Heart left ventricle (tissue), 13 donors: ENCODE measurements at regions not wholly inside any gene's neighbourhood (a gene's known extent, or its start where the extent isn't known, plus 50 kb on each side); places are given as distances from the start of the nearest gene placed in this dataset.

ENCODE experiments used
- POLR2A ChIP-seq, 2 donors: fragments of 450-650 bp; IDR thresholded peaks; one replicate each; pipeline ENCODE4 v1.6.1; 2017; ENCODE audit warnings: antibody characterized with exemption in 2 of 2, mild to moderate bottlenecking in 2 of 2, moderate library complexity in 2 of 2
- TF ChIP-seq, protein P1 (sequence below), 12 donors: fragments of 200-600 bp; sonication (generic) in 4 of 12; IDR thresholded peaks; one replicate each; pipeline versions ENCODE4 v1.5.0 to v1.8.0; 2018 to 2022; ENCODE audit warnings: antibody characterized with exemption in 12 of 12, mild to moderate bottlenecking in 5 of 12
- donor health status: ischemic (EF 13 %, LVEDD 7.1; RV severe dilation, severe dysfunction).
- donor health status: DM: no; HTN: yes; CAD: no.
- donor health status: DM: no; HTN: no; CAD: no.
- donor health status: ischemic (EF 25% LVEDD 6.9; RV normal size, moderate dysfunction).
- donor health status: ischemic (EF 25% LVEDD 5.7; RV mildly dilated, moderate dysfunction).
- donor health status: ischemic (EF 35%, LVEDD 5.7; RV mildly dilated, moderate dysfunction).
- donor health status: nonischemic (EF 11% LVEDD 7.7; RV severe dilation, severe dysfunction).
- donor health status: DM: yes; HTN: yes; CAD: no.
- donor health status: PGD.
- donor health status: ischemic (EF 29% LVEDD 5.4; RV normal size, mild dysfunction).
- donor health status: nonischemic (EF 23%, LVEDD 6.1; RV moderate dilation, normal function).

GRCh38 chr2:145524303-145524702 is 1004.4 kb upstream of the ZEB2 start:
- no peak for TF ChIP-seq POLR2A (IDR thresholded peaks at IDR 0.05)
- TF ChIP-seq, protein P1, sequence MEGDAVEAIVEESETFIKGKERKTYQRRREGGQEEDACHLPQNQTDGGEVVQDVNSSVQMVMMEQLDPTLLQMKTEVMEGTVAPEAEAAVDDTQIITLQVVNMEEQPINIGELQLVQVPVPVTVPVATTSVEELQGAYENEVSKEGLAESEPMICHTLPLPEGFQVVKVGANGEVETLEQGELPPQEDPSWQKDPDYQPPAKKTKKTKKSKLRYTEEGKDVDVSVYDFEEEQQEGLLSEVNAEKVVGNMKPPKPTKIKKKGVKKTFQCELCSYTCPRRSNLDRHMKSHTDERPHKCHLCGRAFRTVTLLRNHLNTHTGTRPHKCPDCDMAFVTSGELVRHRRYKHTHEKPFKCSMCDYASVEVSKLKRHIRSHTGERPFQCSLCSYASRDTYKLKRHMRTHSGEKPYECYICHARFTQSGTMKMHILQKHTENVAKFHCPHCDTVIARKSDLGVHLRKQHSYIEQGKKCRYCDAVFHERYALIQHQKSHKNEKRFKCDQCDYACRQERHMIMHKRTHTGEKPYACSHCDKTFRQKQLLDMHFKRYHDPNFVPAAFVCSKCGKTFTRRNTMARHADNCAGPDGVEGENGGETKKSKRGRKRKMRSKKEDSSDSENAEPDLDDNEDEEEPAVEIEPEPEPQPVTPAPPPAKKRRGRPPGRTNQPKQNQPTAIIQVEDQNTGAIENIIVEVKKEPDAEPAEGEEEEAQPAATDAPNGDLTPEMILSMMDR (IDR thresholded peaks at IDR 0.05) = no peak
